Breast epithelium (tissue), 4 donors: ENCODE measurements at regions not wholly inside any gene's neighbourhood (a gene's known extent, or its start where the extent isn't known, plus 50 kb on each side); places are given as distances from the start of the nearest gene placed in this dataset.

ENCODE experiments used
- DNase-seq, 2 donors: peaks; one replicate each; pipeline ENCODE4 v3.0.0-alpha.2; 2019; ENCODE audit warnings: low spot score in 2 of 2
- H3K27ac ChIP-seq, 2 donors: fragments of 200-600 bp; sonication (generic) in 1 of 2; one replicate each; pipeline ENCODE4 v1.5.1; 2016 to 2019; ENCODE audit warnings: mild to moderate bottlenecking in 1 of 2
- H3K27me3 ChIP-seq, 2 donors: fragments of 200-600 bp; sonication (generic) in 1 of 2; one replicate each; pipeline versions ENCODE4 v1.5.1 to v1.6.0; 2017 to 2019; ENCODE audit warnings: control low read depth in 1 of 2, mild to moderate bottlenecking in 1 of 2
- H3K36me3 ChIP-seq: fragments of 200-600 bp; one replicate; pipeline ENCODE4 v1.5.1; 2019
- H3K4me1 ChIP-seq, 2 donors: fragments of 200-600 bp; sonication (generic); one replicate each; pipeline ENCODE4 v1.5.1; 2016 to 2019; ENCODE audit warnings: control low read depth in 1 of 2
- H3K4me3 ChIP-seq, 3 donors: fragments of 200-600 bp; sonication (generic); 1 replicate in 2 of 3; 2 replicates in 1 of 3; pipeline ENCODE4 v1.5.1; 2016 to 2019; ENCODE audit warnings: mild to moderate bottlenecking in 3 of 3, moderate library complexity in 2 of 3
- H3K9me3 ChIP-seq, 2 donors: fragments of 200-600 bp; sonication (generic) in 1 of 2; one replicate each; pipeline ENCODE4 v1.5.1; 2016 to 2019; ENCODE audit warnings: control low read depth in 1 of 2
- POLR2A ChIP-seq: fragments of 450-650 bp; IDR thresholded peaks from one replicate; pipeline ENCODE4 v1.6.1; 2016; ENCODE audit warnings: antibody characterized with exemption, mild to moderate bottlenecking, moderate library complexity
- POLR2AphosphoS5 ChIP-seq, 3 donors: sonication (generic); formaldehyde crosslinking; IDR thresholded peaks; one replicate each; pipeline ENCODE4 v1.6.1; 2017; ENCODE audit warnings: antibody characterized with exemption in 3 of 3
- intact Hi-C: fragments of 100-400 bp; cut with DNase I; formaldehyde crosslinking; loops from one replicate; pipeline ENCODE4 v1.15.1; 2023; ENCODE audit warnings: low total_unique reads
- TF ChIP-seq, protein P1 (sequence below), 3 donors: fragments of 450-650 bp; IDR thresholded peaks; one replicate each; pipeline ENCODE4 v1.5.1; 2016 to 2017; ENCODE audit warnings: antibody characterized with exemption in 3 of 3, mild to moderate bottlenecking in 3 of 3, moderate library complexity in 3 of 3

DNA sequence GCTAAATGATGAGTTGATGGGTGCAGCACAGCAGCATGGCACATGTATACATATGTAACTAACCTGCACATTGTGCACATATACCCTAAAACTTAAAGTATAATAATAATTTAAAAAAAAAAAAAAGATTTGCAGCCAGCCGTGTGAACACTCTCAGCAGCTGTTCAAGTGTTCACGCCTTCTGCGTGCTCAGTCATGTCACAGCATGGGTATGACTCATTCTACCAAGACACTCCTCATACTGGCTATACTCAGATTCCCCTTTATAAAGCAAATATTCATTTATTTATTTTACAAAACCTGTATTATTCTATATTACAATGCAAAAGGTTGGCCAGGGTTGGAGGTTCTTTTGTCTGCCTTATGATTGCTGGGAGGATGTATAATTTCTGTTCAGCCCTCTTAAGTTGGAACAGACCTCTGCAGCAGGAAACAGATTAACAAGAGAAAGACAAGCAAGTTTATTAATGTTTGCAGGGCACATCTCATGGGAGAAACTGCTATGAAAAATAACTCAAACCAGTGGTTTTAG is 1230.6 kb upstream of the CHAC2 start:
- intact Hi-C loops: no loop called here
- DNase-seq: no peak
- Histone ChIP-seq H3K36me3 (no peaks in the 10 kb centered on the region), H3K4me3 (no peak overlapping the region), H3K27me3 (no peaks in the 10 kb centered on the region), H3K27ac (no peak overlapping the region), H3K4me1 (no peaks in the 10 kb centered on the region), H3K9me3 (no peaks in the 10 kb centered on the region)
- TF ChIP-seq, protein P1, sequence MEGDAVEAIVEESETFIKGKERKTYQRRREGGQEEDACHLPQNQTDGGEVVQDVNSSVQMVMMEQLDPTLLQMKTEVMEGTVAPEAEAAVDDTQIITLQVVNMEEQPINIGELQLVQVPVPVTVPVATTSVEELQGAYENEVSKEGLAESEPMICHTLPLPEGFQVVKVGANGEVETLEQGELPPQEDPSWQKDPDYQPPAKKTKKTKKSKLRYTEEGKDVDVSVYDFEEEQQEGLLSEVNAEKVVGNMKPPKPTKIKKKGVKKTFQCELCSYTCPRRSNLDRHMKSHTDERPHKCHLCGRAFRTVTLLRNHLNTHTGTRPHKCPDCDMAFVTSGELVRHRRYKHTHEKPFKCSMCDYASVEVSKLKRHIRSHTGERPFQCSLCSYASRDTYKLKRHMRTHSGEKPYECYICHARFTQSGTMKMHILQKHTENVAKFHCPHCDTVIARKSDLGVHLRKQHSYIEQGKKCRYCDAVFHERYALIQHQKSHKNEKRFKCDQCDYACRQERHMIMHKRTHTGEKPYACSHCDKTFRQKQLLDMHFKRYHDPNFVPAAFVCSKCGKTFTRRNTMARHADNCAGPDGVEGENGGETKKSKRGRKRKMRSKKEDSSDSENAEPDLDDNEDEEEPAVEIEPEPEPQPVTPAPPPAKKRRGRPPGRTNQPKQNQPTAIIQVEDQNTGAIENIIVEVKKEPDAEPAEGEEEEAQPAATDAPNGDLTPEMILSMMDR (IDR thresholded peaks at IDR 0.05): no peak
- TF ChIP-seq POLR2AphosphoS5 (IDR thresholded peaks at IDR 0.05) (no peak), POLR2A (no peak)

DNA sequence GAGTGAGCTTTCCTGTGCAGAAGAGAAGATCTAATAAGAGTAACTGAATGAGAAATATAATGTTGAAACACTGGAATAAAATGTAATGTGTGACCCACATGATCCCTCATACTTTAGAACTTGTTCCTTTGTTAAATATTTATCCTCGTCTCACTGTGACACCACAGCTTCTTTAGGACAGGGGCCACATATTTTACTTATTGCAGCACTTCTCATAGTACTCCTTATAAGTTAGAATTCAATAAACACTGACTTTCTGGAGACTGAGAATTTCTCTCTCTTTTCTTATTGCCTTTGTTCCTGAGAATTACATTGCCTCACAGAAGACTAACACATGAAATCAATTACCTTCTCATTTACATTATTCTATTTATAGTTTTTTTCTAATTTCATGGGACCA is 1234.6 kb upstream of the CHAC2 start:
- Histone ChIP-seq H3K27me3 (no peaks in the 10 kb centered on the region), H3K27ac (no peak overlapping the region), H3K4me1 (no peaks in the 10 kb centered on the region), H3K9me3 (no peaks in the 10 kb centered on the region), H3K36me3 (no peaks in the 10 kb centered on the region), H3K4me3 (no peak overlapping the region)
- intact Hi-C loops: no loop called here
- no peak for TF ChIP-seq POLR2AphosphoS5 (IDR thresholded peaks at IDR 0.05)
- DNase-seq: no peak

DNA sequence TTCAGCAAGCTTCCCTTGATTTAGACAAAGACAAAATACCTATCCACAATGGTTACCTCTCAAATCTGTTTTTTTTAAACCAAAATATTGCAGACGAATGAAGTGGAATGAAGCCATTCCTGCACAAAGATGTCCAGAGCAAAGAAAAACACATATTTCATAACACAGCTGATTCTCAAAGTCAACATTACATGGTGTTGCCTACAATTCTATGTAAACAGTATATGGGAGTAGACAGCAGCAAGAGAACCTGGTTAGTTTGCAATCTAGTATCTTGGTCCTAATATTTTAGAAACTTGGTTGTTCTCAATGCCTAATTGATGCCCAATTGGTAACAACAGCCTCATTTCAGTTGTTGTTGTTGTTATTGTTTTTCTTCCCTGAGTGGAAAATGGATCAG is 1240.9 kb upstream of the CHAC2 start:
- Histone ChIP-seq H3K9me3 (peaks cover 0 to 6% of the 10 kb centered on the region in 2 donors), H3K4me1 (no peaks in the 10 kb centered on the region), H3K27me3 (no peaks in the 10 kb centered on the region), H3K4me3 (no peak overlapping the region), H3K36me3 (no peaks in the 10 kb centered on the region), H3K27ac (no peak overlapping the region)
- no peak for DNase-seq
- no peak for TF ChIP-seq POLR2A
- TF ChIP-seq POLR2AphosphoS5 (IDR thresholded peaks at IDR 0.05): no peak
- TF ChIP-seq, protein P1 (IDR thresholded peaks at IDR 0.05): no peak
- intact Hi-C loops: no loop called here

DNA sequence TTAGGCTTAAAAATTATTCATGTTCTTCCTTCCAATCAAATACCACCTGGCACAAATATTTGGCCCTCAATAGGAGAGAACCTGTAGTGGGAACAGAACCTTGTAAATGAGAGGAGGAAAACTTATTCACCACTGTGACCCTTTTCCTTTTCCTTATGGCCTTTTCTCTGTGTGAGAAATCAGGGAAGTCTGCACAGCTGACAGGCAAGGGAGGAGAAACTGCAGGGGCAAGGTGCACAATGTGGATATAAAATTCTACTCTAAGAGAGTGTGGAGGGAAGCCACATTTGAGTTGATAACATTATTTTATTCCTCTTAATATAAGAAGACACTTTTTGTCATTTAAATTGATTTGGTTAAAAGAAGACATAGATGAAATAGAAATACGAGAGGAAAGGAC is 1247.0 kb upstream of the CHAC2 start:
- intact Hi-C loops: no loop called here

DNA sequence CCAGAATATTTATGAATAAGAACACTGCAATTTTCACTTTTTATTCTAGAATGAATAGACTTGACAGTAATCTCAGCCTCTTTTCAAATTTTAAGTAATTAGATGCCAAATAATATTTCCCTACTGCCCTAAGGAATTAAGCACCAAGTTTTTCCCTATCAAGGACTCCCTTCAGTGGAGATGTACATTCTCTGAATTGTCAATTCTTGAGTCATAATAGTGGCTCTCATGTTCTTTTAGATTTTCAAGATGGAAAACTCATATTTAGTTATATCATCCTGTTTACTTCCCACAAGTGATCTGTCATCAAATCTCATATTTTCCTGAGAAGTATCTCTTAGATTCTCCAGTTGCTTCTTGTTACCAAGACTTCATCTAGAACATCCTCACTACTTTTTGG is 1248.9 kb upstream of the CHAC2 start:
- no peak for TF ChIP-seq POLR2A
- TF ChIP-seq, protein P1 (IDR thresholded peaks at IDR 0.05): no peak
- no peak for TF ChIP-seq POLR2AphosphoS5 (IDR thresholded peaks at IDR 0.05)
- H3K4me3 ChIP-seq: no peak overlapping the region
- no peaks in the 10 kb centered on the region for H3K4me1 ChIP-seq
- H3K36me3 ChIP-seq: no peaks in the 10 kb centered on the region
- intact Hi-C loops: no loop called here
- H3K27ac ChIP-seq: no peak overlapping the region
- DNase-seq: no peak
- no peaks in the 10 kb centered on the region for H3K9me3 ChIP-seq
- H3K27me3 ChIP-seq: no peaks in the 10 kb centered on the region

More for the DNA sequence above, 1247.0 kb upstream of the CHAC2 start:
- H3K27ac ChIP-seq: no peak overlapping the region
- H3K36me3 ChIP-seq: no peaks in the 10 kb centered on the region
- DNase-seq: no peak
- TF ChIP-seq, protein P1 (IDR thresholded peaks at IDR 0.05): no peak
- TF ChIP-seq POLR2AphosphoS5 (IDR thresholded peaks at IDR 0.05): no peak
- no peak for TF ChIP-seq POLR2A
- H3K27me3 ChIP-seq: no peaks in the 10 kb centered on the region
- no peaks in the 10 kb centered on the region for H3K4me1 ChIP-seq
- H3K9me3 ChIP-seq: peaks cover 0 to 6% of the 10 kb centered on the region in 2 donors
- no peak overlapping the region for H3K4me3 ChIP-seq

DNA sequence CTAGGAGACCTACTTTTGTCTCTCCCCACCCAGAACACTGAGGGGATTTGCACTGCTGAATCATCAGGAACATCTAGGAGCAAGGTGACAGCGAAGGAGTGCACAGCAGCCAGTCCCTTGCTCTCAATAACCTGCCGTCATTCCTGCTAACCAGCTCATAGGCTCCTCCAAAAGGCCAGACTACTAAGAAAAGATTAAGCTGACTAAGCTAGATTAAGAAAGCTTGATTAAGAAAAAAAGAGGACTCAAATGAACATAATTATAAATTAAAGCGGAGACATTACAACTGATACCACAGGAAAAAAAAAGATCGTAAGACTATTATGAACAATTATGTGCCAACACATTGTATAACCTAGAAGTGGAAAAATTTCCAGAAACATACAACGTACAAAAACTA is 1254.8 kb upstream of the CHAC2 start:
- Histone ChIP-seq H3K27ac (no peak overlapping the region), H3K4me1 (no peaks in the 10 kb centered on the region), H3K4me3 (no peak overlapping the region), H3K9me3 (no peaks in the 10 kb centered on the region), H3K36me3 (no peaks in the 10 kb centered on the region), H3K27me3 (no peaks in the 10 kb centered on the region)
- no peak for DNase-seq
- TF ChIP-seq, protein P1 (IDR thresholded peaks at IDR 0.05): no peak
- TF ChIP-seq POLR2A (no peak), POLR2AphosphoS5 (IDR thresholded peaks at IDR 0.05) (no peak)
- intact Hi-C loops: no loop called here
